22Rv1 (cell line): ENCODE measurements at regions not wholly inside any gene's neighbourhood (a gene's known extent, or its start where the extent isn't known, plus 50 kb on each side); places are given as distances from the start of the nearest gene placed in this dataset.

ENCODE experiments used
- H3K27ac ChIP-seq: fragments of 450-650 bp; 2 replicates; pipeline ENCODE4 v1.5.1; 2017
- ZFX ChIP-seq: fragments of 450-650 bp; IDR thresholded peaks from 2 replicates; pipeline ENCODE4 v1.6.1; 2017; ENCODE audit warnings: antibody characterized with exemption, borderline replicate concordance
- TF ChIP-seq, protein P1 (sequence below): fragments of 450-650 bp; IDR thresholded peaks from 2 replicates; pipeline ENCODE4 v1.5.1; 2017; ENCODE audit warnings: mild to moderate bottlenecking

DNA sequence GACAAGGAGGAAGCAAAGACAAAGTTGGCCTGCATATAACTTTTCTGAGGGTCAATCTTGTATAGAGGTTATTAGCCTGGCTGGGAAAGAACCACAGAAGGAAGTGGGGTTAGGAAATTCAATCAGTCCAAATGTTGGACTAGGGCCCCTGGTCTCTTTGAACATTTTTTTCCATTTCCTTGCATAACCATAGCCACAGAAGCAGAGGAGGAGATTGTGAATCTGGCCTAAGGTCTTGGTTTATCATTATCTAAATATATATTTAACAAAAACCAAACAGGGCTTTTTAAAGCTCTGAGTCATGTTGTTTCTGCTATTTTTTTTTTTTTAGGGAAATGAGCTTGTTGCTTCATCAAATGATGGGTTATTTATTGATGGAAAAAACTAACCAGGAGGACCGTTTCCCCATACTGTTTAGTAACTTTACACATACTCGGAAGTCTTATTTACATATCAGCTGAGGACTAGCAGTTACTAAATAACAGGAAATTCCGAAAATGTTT lies 97.7 kb upstream of the ACSL4 start:
- TF ChIP-seq ZFX = no peak
- H3K27ac ChIP-seq = no peak overlapping the region

DNA sequence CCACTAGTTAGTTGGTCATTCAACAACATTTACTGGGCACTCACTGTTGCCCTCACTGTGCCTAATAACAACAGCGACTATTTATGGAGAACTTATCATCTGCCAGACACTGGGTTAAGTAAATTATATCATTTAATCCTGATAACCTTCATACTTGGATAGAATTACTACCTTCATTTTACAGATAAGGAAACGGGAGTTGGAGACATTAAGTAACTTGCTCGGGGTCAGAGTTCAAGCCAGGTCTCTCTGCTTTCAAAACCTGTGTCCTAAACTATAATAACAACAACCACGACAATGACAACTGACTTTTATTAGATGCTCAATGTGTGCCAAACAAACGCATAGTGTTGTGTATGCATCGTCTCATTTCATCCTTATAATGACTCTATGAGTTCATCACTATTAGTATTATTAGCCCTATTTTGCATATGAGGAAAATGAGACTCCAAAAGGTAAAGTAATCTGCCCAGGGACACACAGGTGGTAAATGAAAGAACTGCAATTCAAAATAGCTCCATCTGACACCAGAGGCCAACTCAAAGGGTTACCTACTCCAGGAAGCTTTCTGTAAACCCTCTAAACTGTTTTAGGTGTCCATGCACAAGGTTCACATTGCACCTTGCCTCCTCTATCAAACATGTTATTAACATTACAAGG lies 98.4 kb upstream of the ACSL4 start:
- no peak overlapping the region for H3K27ac ChIP-seq
- no peak for TF ChIP-seq ZFX
- TF ChIP-seq, protein P1, sequence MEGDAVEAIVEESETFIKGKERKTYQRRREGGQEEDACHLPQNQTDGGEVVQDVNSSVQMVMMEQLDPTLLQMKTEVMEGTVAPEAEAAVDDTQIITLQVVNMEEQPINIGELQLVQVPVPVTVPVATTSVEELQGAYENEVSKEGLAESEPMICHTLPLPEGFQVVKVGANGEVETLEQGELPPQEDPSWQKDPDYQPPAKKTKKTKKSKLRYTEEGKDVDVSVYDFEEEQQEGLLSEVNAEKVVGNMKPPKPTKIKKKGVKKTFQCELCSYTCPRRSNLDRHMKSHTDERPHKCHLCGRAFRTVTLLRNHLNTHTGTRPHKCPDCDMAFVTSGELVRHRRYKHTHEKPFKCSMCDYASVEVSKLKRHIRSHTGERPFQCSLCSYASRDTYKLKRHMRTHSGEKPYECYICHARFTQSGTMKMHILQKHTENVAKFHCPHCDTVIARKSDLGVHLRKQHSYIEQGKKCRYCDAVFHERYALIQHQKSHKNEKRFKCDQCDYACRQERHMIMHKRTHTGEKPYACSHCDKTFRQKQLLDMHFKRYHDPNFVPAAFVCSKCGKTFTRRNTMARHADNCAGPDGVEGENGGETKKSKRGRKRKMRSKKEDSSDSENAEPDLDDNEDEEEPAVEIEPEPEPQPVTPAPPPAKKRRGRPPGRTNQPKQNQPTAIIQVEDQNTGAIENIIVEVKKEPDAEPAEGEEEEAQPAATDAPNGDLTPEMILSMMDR = no peak

- no peak for TF ChIP-seq ZFX
- TF ChIP-seq, protein P1 = no peak
- H3K27ac ChIP-seq = no peak overlapping the region
Measured at GRCh38 chrX:109839694-109840567, 106.9 kb upstream of the ACSL4 start.

GRCh38 chrX:109840585-109840984 lies 107.5 kb upstream of the ACSL4 start:
- TF ChIP-seq, protein P1 = no peak
- no peak for TF ChIP-seq ZFX
- H3K27ac ChIP-seq = no peak overlapping the region

DNA sequence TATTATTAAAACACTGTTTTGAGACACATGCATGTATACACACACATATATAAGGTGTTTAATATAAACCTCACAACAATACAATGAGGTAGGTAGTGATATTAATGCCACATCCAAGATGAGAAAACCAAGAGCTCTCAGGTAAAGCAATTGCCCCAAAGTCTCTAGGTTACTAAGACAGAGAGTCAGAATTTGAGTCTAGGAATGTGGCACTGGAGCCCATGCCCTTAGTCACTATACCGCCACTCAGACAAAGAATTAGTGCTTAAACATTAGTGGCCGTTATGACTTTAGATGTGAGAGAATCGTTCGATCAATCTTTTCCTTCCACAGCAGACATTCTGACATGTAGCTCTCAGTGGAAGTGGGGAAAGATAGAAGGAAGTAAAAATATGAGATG lies 108.2 kb upstream of the ACSL4 start:
- no peak for TF ChIP-seq ZFX
- TF ChIP-seq, protein P1 = no peak
- H3K27ac ChIP-seq = no peak overlapping the region

DNA sequence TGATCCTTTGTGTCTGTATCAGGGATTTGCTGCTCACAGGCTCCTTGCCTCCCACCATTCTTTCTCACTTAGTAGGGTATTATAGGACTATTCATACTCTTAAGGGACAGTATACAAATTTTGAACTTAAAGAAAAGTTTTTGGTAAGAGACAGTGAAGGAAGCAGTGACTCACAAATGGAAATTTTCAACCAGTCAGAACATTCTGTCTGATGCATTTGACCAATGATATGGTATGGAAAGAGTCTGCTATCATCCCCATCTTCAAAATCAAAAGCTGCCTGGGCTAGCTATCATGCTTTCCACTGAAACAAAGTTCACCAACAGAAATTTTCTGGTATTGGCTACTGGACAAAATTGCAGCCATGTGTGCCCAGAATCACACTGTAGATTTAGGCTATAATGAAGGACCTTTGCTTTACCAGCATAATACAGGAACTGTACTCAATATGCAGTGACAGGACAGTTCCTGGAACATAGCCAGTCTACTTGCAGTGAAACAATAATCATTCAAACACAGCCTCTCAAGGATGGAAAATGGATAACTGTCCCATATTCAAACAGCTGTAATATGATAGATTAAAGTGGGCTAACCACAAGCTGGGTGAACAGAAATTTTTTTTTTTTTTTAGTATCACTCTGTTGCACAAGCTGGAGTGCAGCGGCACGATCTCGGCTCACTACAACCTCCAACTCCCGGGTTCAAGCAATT lies 109.0 kb upstream of the ACSL4 start:
- TF ChIP-seq, protein P1 = no peak
- no peak for TF ChIP-seq ZFX
- no peak overlapping the region for H3K27ac ChIP-seq

DNA sequence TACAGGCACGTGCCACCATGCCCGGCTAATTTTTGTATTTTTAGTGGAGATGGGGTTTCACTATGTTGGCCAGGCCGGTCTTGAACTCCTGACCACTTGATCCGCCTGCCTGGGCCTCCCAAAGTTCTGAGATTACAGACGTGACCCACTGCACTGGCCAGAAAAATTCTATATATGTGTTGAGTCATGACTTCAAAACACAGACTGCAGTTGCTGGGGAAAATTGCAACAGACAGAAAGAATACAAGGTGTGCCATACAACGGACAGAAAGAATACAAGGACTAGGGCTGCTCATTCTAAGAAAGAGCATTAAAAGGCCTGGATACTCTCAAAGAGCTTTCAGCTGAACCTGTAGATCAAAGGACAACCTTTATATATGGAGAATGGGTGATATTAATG lies 109.6 kb upstream of the ACSL4 start:
- no peak overlapping the region for H3K27ac ChIP-seq
- no peak for TF ChIP-seq ZFX
- TF ChIP-seq, protein P1 = no peak
